CMK (cell line): ENCODE measurements at regions not wholly inside any gene's neighbourhood (a gene's known extent, or its start where the extent isn't known, plus 50 kb on each side); places are given as distances from the start of the nearest gene placed in this dataset.

Experiments used
- DNase-seq: peaks from one replicate; pipeline ENCODE4 v3.0.0-alpha.2; 2010; ENCODE audit warnings: low read depth

DNA sequence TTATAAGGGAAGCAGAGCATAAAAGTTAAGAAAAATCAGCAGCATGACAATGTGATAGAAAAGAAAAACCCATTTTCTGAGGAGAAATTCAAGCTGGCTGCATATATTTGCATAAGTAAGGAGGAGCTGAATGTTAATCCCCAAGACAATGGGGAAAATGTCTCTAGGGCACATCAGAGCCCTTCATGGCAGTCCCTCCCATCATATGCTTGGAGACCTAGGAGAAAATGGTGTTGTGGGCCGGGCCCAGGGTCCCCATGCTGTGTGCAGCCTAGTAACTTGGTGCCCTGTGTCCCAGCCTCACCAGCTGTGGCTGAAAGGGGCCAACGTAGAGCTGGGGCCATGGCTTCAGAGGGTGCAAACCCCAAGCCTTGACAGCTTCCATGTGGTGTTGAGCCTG lies 100.6 kb upstream of the PLPPR4 start:
- no peak for DNase-seq

DNA sequence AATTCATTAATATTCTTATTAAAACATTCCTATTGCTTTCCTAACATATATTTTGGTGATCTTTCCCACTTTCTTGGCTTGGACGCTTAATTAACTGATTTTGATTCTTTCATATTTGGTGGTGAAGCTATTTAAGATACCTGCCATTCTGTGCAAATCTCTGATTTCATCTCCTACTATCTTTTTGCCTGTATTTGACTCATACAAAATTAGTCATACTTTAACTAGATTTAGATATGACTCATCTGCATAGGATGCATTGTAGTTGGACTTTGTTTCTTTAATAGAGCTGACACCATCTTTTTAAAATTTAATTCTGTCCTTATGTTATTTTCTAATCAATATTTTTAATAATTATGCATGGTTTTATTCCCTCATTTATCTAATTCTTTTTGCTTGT lies 93.8 kb upstream of the PLPPR4 start:
- DNase-seq = no peak

- no peak for DNase-seq
Measured at GRCh38 chr1:99171184-99171813, 93.0 kb upstream of the PLPPR4 start.

DNA sequence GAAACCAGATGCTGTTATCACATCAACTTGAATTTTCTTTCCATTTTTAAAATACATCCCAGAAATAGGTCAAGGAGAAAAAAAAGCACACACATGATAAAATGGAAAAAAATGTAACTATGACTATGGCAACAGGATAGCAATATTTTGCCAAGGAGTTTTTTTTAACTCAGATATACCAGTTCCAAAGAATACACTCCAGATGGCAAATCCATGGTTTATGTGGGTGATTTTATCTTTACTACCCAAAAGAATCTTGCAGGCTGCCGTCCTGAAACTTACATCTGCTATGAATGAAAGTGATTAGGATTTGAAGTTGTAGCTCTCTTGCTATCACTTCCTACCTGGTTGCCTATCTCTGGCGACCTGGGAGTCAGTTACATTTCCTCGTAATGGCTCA lies 91.0 kb upstream of the PLPPR4 start:
- DNase-seq = no peak

- DNase-seq = no peak
Measured at GRCh38 chr1:99173900-99174299, 90.4 kb upstream of the PLPPR4 start.

DNA sequence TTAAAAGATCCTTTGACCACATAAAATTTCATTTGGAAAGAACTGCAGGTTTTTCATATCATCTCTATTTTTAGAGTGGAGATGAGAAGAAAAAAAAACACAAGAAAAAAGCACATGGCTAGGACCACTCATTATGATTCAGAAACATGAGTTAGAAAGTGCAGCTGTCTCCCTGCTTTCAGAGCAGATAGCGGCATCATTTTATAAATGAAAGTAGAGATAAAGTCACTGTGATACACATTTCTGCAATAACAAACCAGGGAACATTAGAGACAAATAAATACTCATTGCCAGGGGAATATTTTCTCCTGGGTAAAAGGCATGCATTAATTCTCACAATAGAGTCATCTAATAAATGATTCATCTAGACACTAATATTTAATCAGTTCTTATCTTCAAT lies 87.5 kb upstream of the PLPPR4 start:
- no peak for DNase-seq

DNA sequence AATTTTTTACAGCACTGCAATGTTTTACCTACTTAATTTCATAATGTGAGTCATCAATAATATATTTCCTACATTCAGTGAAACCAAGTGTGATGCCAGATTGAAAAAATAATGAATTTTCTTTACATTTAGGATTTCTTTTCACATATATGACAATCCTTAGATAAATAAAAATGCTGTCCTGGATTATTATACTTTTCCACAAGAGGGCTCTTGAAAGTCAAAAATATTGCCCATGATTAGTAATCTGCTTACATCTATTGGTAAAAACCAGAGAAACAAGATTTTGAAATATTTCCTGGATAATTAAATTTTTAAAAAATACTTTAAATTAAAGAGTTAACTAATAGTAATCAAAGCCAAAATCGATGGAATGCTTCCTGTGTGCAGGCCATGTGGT lies 86.8 kb upstream of the PLPPR4 start:
- no peak for DNase-seq

DNA sequence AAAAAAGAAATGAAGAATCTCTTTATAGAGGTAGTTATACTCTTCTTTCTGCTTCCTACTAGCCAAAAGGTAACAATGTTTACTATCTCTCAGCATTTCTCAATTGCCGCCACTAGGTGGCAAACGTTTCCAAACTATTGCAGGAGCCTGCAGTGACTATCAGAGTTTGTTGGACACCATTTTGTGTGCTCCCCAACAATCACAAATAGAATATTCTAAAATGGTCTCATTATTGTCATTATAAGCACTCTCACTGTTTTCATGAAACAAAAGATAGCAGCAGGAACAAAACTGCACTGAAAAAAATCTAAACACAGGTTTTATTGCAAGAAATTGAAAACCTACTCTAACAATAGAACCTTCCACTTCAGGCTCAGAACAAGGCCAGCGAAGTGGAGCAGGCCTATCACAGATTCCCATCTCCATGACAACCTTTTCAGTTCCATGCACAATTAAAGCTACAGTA lies 83.9 kb upstream of the PLPPR4 start:
- DNase-seq = peak; percentile 21

GRCh38 chr1:99180915-99181314 lies 83.4 kb upstream of the PLPPR4 start:
- DNase-seq = no peak

- no peak for DNase-seq
Measured at GRCh38 chr1:99181892-99182291, 82.4 kb upstream of the PLPPR4 start.

DNA sequence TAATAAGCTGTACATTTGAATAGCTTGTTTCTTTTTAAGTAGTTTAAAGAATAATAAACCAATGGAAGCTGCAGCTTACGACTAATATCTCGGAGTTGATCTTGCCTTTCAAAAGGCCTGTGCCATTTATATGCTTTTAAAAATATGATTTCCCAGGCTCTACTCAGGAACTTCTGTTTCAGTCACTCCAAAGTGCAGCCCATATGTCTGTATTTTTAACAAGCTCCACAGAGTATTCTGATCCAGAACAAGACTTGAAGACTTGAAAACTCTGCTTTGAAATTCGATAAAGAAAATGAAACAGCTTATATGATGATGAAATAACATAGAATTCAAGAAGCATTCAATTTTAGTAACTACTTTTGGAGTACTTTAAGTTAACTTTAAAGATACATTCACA lies 79.1 kb upstream of the PLPPR4 start:
- DNase-seq = no peak

DNA sequence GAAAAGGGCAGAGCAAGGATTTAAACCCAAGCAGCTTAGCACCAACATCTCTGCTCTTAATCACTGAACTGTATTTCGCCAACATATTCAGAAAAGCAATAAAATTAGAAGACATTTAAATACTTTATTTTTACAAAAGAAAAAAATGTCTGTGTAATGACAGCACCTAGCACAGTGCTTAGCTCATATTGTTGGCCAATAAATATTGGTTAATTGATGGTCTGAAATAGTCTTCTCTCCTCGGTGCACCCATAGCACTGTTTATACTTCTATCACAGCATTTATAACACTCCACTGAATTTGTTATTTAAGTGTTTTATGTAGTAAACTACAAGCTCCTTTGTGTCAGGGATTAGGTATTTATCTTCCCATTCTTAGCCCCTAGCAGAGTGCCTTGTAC lies 70.9 kb upstream of the PLPPR4 start:
- no peak for DNase-seq

DNA sequence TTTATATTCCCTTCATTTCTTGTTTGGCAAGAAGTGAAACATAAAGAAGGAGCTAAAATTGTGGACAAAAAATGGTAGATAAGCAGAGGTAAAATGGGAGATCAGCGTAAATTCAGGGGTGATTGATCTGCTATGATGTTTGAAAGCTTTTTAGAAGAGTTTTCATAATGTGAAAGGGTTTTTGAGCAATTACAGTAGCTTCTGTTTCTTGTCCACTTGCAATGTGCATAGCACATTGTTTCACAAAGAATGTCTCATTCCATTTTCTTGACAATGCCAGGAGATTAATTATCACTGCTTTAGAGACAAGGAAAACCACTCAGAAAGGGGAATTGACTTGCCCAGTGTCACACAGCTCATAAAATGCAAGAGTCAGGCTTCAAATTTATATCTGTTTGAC lies 65.9 kb upstream of the PLPPR4 start:
- DNase-seq = no peak

DNA sequence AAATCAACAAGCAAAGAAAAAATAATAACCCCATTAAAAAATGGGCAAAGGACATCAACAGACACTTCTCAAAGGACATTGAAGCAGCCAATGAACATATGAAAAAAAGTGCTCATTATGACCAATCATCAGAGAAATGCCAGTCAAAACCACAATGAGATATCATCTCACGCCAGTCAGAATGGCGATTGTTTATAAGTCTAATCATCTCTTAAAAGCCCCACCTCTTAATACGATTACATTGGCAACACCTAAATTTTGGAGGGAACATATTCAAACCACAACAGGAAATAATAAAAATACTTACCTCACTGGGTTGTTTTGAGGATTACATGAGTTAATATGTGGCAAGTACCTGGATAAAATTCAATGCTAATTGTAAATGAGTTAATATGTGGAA lies 57.1 kb upstream of the PLPPR4 start:
- no peak for DNase-seq
